Spleen (tissue), 11 donors: ENCODE measurements at regions not wholly inside any gene's neighbourhood (a gene's known extent, or its start where the extent isn't known, plus 50 kb on each side); places are given as distances from the start of the nearest gene placed in this dataset.

Experiments used
- DNase-seq: peaks from one replicate; pipeline ENCODE4 v3.0.0-alpha.2; 2020
- H3K27ac ChIP-seq, 8 donors: fragments of 200-600 bp; sonication (generic) in 7 of 8; 1 replicate in 4 of 8; 2 replicates in 4 of 8; pipeline versions ENCODE4 v1.5.0 to v1.8.0; 2016 to 2021; ENCODE audit warnings: inconsistent platforms in 4 of 8, mild to moderate bottlenecking in 4 of 8, moderate library complexity in 1 of 8
- H3K27me3 ChIP-seq, 7 donors: fragments of 200-600 bp; sonication (generic) in 6 of 7; replicated peaks in 1 of 7; 1 replicate in 4 of 7; 2 replicates in 3 of 7; pipeline versions ENCODE4 v1.5.0 to v1.8.0; 2016 to 2021; ENCODE audit warnings: inconsistent platforms in 3 of 7, mild to moderate bottlenecking in 1 of 7
- H3K36me3 ChIP-seq, 6 donors: fragments of 200-600 bp; sonication (generic) in 5 of 6; 1 replicate in 4 of 6; 2 replicates in 2 of 6; pipeline versions ENCODE4 v1.5.0 to v1.8.0; 2016 to 2021; ENCODE audit warnings: inconsistent platforms in 2 of 6
- H3K4me1 ChIP-seq, 6 donors: fragments of 200-600 bp; sonication (generic) in 5 of 6; 1 replicate in 3 of 6; 2 replicates in 3 of 6; pipeline versions ENCODE4 v1.5.0 to v1.8.0; 2016 to 2021; ENCODE audit warnings: inconsistent platforms in 3 of 6
- H3K4me3 ChIP-seq, 8 donors: fragments of 200-600 bp; sonication (generic) in 7 of 8; 1 replicate in 4 of 8; 2 replicates in 4 of 8; pipeline versions ENCODE4 v1.5.0 to v1.8.0; 2016 to 2021; ENCODE audit warnings: inconsistent platforms in 4 of 8, mild to moderate bottlenecking in 4 of 8, moderate library complexity in 2 of 8
- H3K9me3 ChIP-seq, 8 donors: fragments of 200-600 bp; sonication (generic) in 7 of 8; 1 replicate in 4 of 8; 2 replicates in 4 of 8; pipeline versions ENCODE4 v1.5.0 to v1.8.0; 2016 to 2021; ENCODE audit warnings: inconsistent platforms in 4 of 8
- CTCF ChIP-seq, 11 experiments: fragments of 200-600 bp in 7 of 11; fragments of 450-650 bp in 4 of 11; sonication (generic) in 4 of 11; IDR thresholded peaks in 8 of 11; conservative IDR thresholded peaks in 3 of 11; 1 replicate in 7 of 11; 2 replicates in 4 of 11; pipeline versions ENCODE4 v1.4.0 to v1.8.0; 2016 to 2021; ENCODE audit warnings: antibody characterized with exemption in 11 of 11, inconsistent platforms in 4 of 11, mild to moderate bottlenecking in 1 of 11
- POLR2A ChIP-seq, 3 donors: fragments of 450-650 bp; IDR thresholded peaks; one replicate each; pipeline ENCODE4 v1.5.1; 2017; ENCODE audit warnings: antibody characterized with exemption in 3 of 3, mild to moderate bottlenecking in 1 of 3
- POLR2AphosphoS5 ChIP-seq, 3 donors: sonication (generic); formaldehyde crosslinking; IDR thresholded peaks; one replicate each; pipeline ENCODE4 v1.5.1; 2017; ENCODE audit warnings: antibody characterized with exemption in 3 of 3
- WGBS, 5 donors: extraction: QIAGEN DNeasy Blood & Tissue Kit in 3 of 5; methylation state at CpG; one replicate each; pipeline versions ENCODE4 v1.1.5 to v1.1.7; 2013 to 2018; 5-methylcytosine and 5-hydroxymethylcytosine counted together
- intact Hi-C: fragments of 100-400 bp; cut with DNase I; formaldehyde crosslinking; loops from one replicate; pipeline ENCODE4 v1.15.0; 2023; ENCODE audit warnings: low total_unique reads
- donor health status: healthy with polysubstance abuse.
- donor health status: DM: no; HTN: no; CAD: no; lungs with moderate emphysema.
- donor health status: DM: no; HTN: no; CAD: no.
- donor health status: Bipolar disorder and iron deficiency.
- donor health status: healthy.
- donor health status: DM: no; HTN: no; CAD: no.
- donor health status: DM: yes; HTN: yes; CAD: no.

DNA sequence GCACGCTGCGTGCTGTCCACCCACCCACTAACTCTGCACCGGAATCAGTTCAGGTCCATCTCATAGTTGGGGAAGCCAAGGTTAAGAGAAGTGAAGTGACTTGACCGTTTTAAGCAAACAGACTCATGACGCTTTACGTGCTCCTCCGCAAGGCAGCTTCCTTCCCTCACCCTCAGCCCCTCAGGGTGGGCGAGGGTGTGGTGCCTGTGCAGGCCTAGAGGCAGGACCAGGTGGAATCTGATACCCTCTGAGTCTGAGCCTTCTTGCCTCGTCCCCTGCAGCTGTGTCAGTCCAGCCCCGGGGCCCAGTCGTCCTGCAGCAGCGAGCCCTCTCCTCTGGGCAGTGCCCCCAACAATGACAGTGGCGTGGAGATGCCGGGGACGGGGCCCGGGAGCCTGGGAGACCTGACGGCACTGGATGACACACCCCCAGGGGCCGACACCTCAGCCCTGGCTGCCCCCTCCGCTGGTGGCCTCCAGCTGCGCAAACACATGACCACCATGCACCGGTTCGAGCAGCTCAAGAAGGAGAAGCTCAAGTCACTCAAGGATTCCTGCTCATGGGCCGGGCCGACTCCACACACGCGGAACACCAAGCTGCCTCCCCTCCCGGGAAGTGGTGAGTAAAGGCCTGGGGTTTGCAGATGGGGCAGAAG, 250.5 kb downstream of the GLI2 start:
- Histone ChIP-seq H3K4me1 (no peaks in the 10 kb centered on the region), H3K4me3 (no peak overlapping the region), H3K9me3 (peaks cover 0 to 4% (median 0%) of the 10 kb centered on the region in 8 donors), H3K36me3 (peaks cover 0 to 21% (median 0%) of the 10 kb centered on the region in 6 donors), H3K27ac (no peak overlapping the region), H3K27me3 (no peaks in the 10 kb centered on the region)
- WGBS, 5 donors, result 89 to 94% (median 90%) methylated on average over 27 of the region's 27 CpGs
- intact Hi-C loops, result no loop called here
- TF ChIP-seq POLR2AphosphoS5 (IDR thresholded peaks at IDR 0.05) (no peak), POLR2A (IDR thresholded peaks at IDR 0.05) (no peak), CTCF (IDR thresholded peaks at IDR 0.05 in 8 of 11, conservative IDR thresholded peaks at IDR 0.05 in 3 of 11) (no peak)
- peak; percentile 73 for DNase-seq

DNA sequence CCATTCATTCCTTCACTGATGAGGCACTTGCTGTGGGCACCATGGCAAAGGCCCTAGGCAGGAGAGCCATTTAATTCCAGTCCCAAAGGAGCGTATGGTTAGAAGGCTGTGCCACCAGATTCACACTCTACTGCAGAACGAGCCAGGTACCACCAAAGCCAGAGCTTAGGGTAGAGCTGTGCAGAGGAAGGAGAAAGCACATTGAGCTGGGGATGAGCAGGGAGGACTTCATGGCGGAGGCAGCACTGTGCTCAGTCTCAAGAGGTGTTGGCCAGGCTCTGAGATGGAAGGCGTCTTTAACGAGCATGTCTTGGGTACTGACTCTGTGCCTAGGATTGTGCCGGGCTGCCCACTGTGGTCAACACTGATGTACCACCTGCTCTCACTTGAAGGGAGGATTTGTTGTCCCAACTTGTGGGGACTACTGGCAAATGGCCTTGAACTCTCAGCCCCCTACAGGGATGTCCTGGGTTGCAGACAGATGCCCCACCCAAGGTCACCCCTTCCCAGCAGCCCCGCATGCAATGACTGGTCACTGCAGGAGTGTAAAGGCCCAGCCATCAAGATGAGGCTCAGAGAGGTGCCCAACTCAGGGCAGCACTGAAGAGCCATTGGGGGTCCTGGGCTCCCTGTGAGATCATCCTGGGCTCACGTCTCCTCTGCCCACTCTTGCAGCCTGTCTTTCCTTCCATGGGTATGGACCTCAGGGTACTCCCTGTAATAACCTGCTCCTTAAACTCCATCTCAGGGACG, 251.4 kb downstream of the GLI2 start:
- Histone ChIP-seq H3K27me3 (no peaks in the 10 kb centered on the region), H3K9me3 (peaks cover 0 to 4% (median 0%) of the 10 kb centered on the region in 8 donors), H3K4me1 (no peaks in the 10 kb centered on the region), H3K27ac (no peak overlapping the region), H3K4me3 (no peak overlapping the region), H3K36me3 (peaks cover 0 to 21% (median 0%) of the 10 kb centered on the region in 6 donors)
- intact Hi-C loops, result no loop called here
- no peak for TF ChIP-seq CTCF (IDR thresholded peaks at IDR 0.05 in 8 of 11, conservative IDR thresholded peaks at IDR 0.05 in 3 of 11)
- TF ChIP-seq POLR2A (IDR thresholded peaks at IDR 0.05), result no peak
- TF ChIP-seq POLR2AphosphoS5 (IDR thresholded peaks at IDR 0.05), result no peak
- WGBS, 5 donors, result 86 to 92% (median 87%) methylated on average over 7 to 9 of the region's 9 CpGs
- peak; percentile 59 for DNase-seq

- intact Hi-C loops, result no loop called here
- TF ChIP-seq POLR2A (IDR thresholded peaks at IDR 0.05) (no peak), POLR2AphosphoS5 (IDR thresholded peaks at IDR 0.05) (no peak), CTCF (IDR thresholded peaks at IDR 0.05 in 8 of 11, conservative IDR thresholded peaks at IDR 0.05 in 3 of 11) (no peak)
- H3K4me3 ChIP-seq, result no peak overlapping the region
- H3K4me1 ChIP-seq, result no peaks in the 10 kb centered on the region
- peaks cover 0 to 3% (median 0%) of the 10 kb centered on the region in 7 donors for H3K27me3 ChIP-seq
- DNase-seq, result peak; percentile 72
- peaks cover 0 to 21% (median 0%) of the 10 kb centered on the region in 6 donors for H3K36me3 ChIP-seq
- WGBS, 5 donors, result 97 to 99% (median 97%) methylated on average over 62 to 68 of the region's 68 CpGs
- no peak overlapping the region for H3K27ac ChIP-seq
- peaks cover 0 to 4% (median 0%) of the 10 kb centered on the region in 8 donors for H3K9me3 ChIP-seq
These were observed 252.5 kb downstream of the GLI2 start for GRCh38 chr2:120988051-120988699.
